KMS-11 (cell line): ENCODE measurements at regions not wholly inside any gene's neighbourhood (a gene's known extent, or its start where the extent isn't known, plus 50 kb on each side); places are given as distances from the start of the nearest gene placed in this dataset.

ENCODE experiments used
- H2AFZ ChIP-seq: fragments of 200-600 bp; sonication (generic); 2 replicates; pipeline ENCODE4 v1.6.1; 2016; ENCODE audit warnings: antibody characterized with exemption, mixed run types, low read depth
- H3K27ac ChIP-seq: fragments of 200-600 bp; sonication (generic); 2 replicates; pipeline ENCODE4 v1.6.1; 2016; ENCODE audit warnings: mild to moderate bottlenecking, mixed run types
- H3K27me3 ChIP-seq: fragments of 200-600 bp; sonication (generic); 2 replicates; pipeline ENCODE4 v1.6.1; 2017; ENCODE audit warnings: mild to moderate bottlenecking, low read depth, mixed run types, moderate library complexity; ENCODE audit not compliant: insufficient read depth
- H3K36me3 ChIP-seq: fragments of 200-600 bp; sonication (generic); 2 replicates; pipeline ENCODE4 v1.6.1; 2017; ENCODE audit warnings: mild to moderate bottlenecking, mixed run types; ENCODE audit not compliant: insufficient read depth
- H3K4me1 ChIP-seq: fragments of 200-600 bp; sonication (generic); 2 replicates; pipeline ENCODE4 v1.6.1; 2016; ENCODE audit warnings: mild to moderate bottlenecking, low read depth, mixed run types; ENCODE audit not compliant: poor library complexity, severe bottlenecking
- H3K4me2 ChIP-seq: fragments of 200-600 bp; sonication (generic); 2 replicates; pipeline ENCODE4 v1.7.0; 2016; ENCODE audit warnings: mild to moderate bottlenecking, mixed run types
- H3K4me3 ChIP-seq: fragments of 200-600 bp; sonication (generic); IDR thresholded peaks from 2 replicates; pipeline ENCODE4 v1.6.1; 2017; ENCODE audit warnings: low read depth, low read length, mixed read lengths; ENCODE audit not compliant: insufficient read depth
- H3K79me2 ChIP-seq: fragments of 200-600 bp; sonication (generic); 2 replicates; pipeline ENCODE4 v1.6.1; 2016; ENCODE audit warnings: low read depth, mixed run types; ENCODE audit not compliant: insufficient read depth
- H3K9ac ChIP-seq: fragments of 200-600 bp; sonication (generic); 2 replicates; pipeline ENCODE4 v1.6.1; 2016; ENCODE audit warnings: mild to moderate bottlenecking, mixed run types
- H4K20me1 ChIP-seq: fragments of 200-600 bp; sonication (generic); 2 replicates; pipeline ENCODE4 v1.6.1; 2016; ENCODE audit warnings: mild to moderate bottlenecking, mixed run types; ENCODE audit not compliant: insufficient read depth
- CTCF ChIP-seq: fragments of 200-600 bp; sonication (generic); conservative IDR thresholded peaks from 2 replicates; pipeline ENCODE4 v1.6.1; 2017; ENCODE audit warnings: low read depth, mild to moderate bottlenecking, antibody characterized with exemption, low read length, moderate library complexity, mixed read lengths

DNA sequence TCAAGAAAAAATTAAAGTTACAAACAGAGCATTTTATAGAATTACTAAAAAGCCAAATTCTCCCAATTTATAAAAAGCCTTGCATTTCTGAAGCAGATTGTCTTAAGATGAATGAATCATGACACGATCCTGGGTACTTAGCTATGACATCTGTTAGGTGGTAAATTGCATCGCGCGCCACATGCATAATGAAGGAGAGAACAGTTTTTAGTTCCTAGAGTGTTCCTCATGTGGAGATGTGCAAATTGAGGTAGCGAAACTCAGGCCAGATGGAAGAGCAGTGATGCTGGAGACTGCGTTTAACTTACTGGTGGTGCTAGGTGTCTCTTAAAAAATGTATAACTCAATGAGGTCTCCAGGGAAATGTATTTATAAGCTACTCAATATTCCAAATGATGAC is 516.1 kb downstream of the EFNA5 start:
- TF ChIP-seq CTCF = no peak
- no peak overlapping the region for H3K4me3 ChIP-seq
- no peak overlapping the region for H3K27ac ChIP-seq
- H2AFZ ChIP-seq = no peak overlapping the region
- no peak overlapping the region for H3K4me2 ChIP-seq
- peaks cover 7% of the 10 kb centered on the region for H3K4me1 ChIP-seq
- H3K9ac ChIP-seq = no peak overlapping the region
- H3K36me3 ChIP-seq = no peaks in the 10 kb centered on the region
- no peaks in the 10 kb centered on the region for H3K79me2 ChIP-seq
- no peaks in the 10 kb centered on the region; the same call in 1 of the 2 replicates for H3K27me3 ChIP-seq
- H4K20me1 ChIP-seq = no peaks in the 10 kb centered on the region

GRCh38 chr5:107153283-107153682 is 517.5 kb downstream of the EFNA5 start:
- Histone ChIP-seq H3K9ac (no peak overlapping the region), H3K4me1 (peaks cover 17% of the 10 kb centered on the region), H3K4me3 (no peak overlapping the region), H3K4me2 (no peak overlapping the region), H4K20me1 (no peaks in the 10 kb centered on the region), H3K36me3 (no peaks in the 10 kb centered on the region), H2AFZ (no peak overlapping the region), H3K27me3 (no peaks in the 10 kb centered on the region; the same call in 1 of the 2 replicates), H3K79me2 (no peaks in the 10 kb centered on the region), H3K27ac (no peak overlapping the region)
- TF ChIP-seq CTCF = no peak

DNA sequence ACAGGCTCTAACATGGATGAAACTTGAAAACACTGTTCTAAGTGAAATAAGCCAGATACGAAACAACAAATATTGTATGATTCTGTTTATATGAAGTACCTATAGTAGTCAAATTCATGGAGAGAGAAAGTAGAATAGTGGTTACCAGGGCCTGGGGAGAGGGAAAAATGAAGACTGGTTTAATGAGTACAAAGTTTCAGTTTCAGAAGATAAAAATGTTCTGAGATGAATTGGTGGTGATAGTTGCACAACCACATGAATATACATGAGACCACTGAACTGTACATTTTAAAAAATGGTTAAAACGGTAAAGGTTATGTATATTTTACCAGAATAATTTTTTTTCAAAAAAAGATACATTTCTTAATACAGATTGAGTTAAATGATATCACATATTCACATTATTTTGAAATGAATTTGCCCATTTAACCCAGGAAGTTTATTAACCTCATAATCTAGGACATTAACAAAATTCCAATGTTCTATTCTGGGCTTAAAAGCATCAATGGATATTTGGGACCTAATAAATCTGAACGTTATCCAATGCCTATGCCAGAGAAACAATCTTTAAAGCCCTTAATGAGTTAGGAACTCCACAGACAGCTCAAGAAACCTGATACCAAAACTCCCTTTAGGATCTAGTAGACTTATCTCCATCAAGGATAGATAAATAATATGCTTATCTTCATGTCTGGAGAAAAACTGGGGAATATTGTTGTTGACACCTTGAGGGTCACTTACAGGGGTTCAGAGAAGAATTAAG is 521.3 kb downstream of the EFNA5 start:
- Histone ChIP-seq H3K9ac (no peak overlapping the region), H4K20me1 (no peaks in the 10 kb centered on the region), H2AFZ (no peak overlapping the region), H3K27ac (no peak overlapping the region), H3K36me3 (no peaks in the 10 kb centered on the region), H3K4me1 (peaks cover 29% of the 10 kb centered on the region), H3K79me2 (no peaks in the 10 kb centered on the region), H3K27me3 (no peaks in the 10 kb centered on the region; the same call in 1 of the 2 replicates), H3K4me3 (no peak overlapping the region), H3K4me2 (no peak overlapping the region)
- TF ChIP-seq CTCF = no peak

- no peak for TF ChIP-seq CTCF
- Histone ChIP-seq H3K36me3 (no peaks in the 10 kb centered on the region), H3K4me3 (no peak overlapping the region), H3K27ac (no peak overlapping the region), H2AFZ (no peak overlapping the region), H3K4me1 (peaks cover 29% of the 10 kb centered on the region), H3K79me2 (no peaks in the 10 kb centered on the region), H3K27me3 (no peaks in the 10 kb centered on the region; the same call in 1 of the 2 replicates), H3K9ac (no peak overlapping the region), H3K4me2 (no peak overlapping the region), H4K20me1 (no peaks in the 10 kb centered on the region)
These were observed 523.1 kb downstream of the EFNA5 start for GRCh38 chr5:107147589-107147988.
